ENCODE measurements at regions not wholly inside any gene's neighbourhood (a gene's known extent, or its start where the extent isn't known, plus 50 kb on each side); places are given as distances from the start of the nearest gene placed in this dataset.
"Not testable (repeated sequence)": the region's sequence is repeated elsewhere in the genome, so short reads cannot be mapped to it uniquely, and the experiment has no call there.

DNA sequence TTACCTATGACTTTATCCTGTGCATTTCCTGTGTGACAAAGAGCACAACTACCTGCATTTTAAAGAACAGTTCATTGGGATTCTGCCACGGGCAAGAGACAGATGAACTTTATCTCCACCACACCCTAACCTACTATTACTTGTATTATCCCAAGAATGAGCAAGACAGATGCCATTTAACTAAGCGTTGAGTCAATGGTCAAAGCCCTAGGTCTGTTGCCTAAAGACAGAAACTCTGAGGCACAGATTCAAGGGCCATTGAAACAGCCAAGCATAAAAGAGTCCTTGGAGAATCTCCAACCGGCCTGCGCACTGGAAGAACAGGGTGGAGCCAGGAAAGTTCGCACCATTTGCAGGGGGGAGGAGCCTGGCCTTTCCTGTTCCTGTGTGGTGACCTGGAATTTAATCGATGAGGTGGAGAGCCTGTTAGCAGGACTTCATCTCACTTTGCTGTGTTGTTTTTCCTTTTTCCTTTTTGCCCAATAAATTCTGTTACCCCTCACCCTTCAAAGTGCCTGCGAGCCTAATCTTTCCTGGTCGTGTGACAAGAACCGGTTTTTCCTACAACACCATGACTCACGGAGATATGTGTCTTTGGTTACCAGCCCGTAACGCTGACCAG, 146.4 kb upstream of the DIAPH2 start:
- no peak for DNase-seq
- POLR2A ChIA-PET = no interaction called here
- no peaks in the 10 kb centered on the region for H3K4me1 Mint-ChIP-seq (ENCODE audit: low read depth)

DNA sequence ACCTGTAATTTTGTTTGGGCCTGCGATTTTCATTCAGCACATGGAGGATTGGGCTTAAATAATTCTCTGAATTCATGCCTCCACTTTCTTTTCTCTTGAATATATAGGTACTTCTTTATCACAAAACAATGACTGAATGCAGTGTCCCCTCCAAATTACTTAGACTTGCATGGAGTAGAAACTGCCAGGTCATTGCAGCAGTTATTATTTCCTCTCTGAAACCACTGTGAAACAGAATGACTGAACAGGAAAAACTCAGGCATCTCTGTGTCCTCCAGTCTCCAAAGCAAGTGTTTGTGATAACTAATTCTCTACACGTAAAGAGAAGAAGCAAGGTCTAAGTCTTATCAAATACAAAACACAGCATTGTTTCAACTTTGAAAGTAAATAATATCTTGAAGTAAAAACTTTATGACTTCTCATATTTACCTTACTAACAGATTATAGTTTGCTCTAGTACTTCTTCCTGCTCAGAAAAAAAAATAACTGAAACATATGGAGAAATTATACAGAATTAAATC, 144.5 kb upstream of the DIAPH2 start:
- intact Hi-C loops (cut with micrococcal nuclease) = no loop called here

More for the DNA sequence above, 146.4 kb upstream of the DIAPH2 start:
- Mint-ChIP-seq H3K9me3 (no peaks in the 10 kb centered on the region), H3K36me3 (ENCODE audit: low read depth) (no peaks in the 10 kb centered on the region), H3K4me3 (no peak overlapping the region), H3K27ac (no peak overlapping the region), H3K27me3 (no peaks in the 10 kb centered on the region)
- intact Hi-C loops (cut with micrococcal nuclease) = no loop called here
- TF ChIP-seq, protein P1, sequence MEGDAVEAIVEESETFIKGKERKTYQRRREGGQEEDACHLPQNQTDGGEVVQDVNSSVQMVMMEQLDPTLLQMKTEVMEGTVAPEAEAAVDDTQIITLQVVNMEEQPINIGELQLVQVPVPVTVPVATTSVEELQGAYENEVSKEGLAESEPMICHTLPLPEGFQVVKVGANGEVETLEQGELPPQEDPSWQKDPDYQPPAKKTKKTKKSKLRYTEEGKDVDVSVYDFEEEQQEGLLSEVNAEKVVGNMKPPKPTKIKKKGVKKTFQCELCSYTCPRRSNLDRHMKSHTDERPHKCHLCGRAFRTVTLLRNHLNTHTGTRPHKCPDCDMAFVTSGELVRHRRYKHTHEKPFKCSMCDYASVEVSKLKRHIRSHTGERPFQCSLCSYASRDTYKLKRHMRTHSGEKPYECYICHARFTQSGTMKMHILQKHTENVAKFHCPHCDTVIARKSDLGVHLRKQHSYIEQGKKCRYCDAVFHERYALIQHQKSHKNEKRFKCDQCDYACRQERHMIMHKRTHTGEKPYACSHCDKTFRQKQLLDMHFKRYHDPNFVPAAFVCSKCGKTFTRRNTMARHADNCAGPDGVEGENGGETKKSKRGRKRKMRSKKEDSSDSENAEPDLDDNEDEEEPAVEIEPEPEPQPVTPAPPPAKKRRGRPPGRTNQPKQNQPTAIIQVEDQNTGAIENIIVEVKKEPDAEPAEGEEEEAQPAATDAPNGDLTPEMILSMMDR (IDR thresholded peaks at IDR 0.05) = no peak
- CTCF ChIA-PET = no interaction called here
- ATAC-seq = no peak

DNA sequence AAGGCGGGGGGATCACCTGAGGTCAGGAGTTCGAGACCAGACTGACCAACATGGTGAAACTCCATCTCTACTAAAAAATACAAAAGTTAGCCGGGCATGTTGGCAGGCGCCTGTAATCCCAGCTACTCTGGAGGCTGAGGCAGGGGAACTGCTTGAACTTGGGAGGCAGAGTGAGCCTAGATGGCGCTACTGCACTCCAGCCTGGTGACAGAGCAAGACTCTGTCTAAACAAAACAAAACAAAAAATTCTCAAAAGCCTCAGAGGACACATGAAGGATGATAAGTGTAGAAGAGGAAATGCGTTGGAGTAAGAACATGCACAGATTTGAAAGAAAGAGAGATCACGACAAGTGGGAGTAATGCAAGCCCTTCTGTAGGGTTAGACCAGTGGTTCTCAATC, 138.4 kb upstream of the DIAPH2 start:
- intact Hi-C loops (cut with micrococcal nuclease); H3K4me3 Mint-ChIP-seq; DNase-seq; H3K27ac Mint-ChIP-seq; H3K4me1 Mint-ChIP-seq (ENCODE audit: low read depth); H3K27me3 Mint-ChIP-seq; CTCF ChIA-PET; H3K9me3 Mint-ChIP-seq; H3K36me3 Mint-ChIP-seq (ENCODE audit: low read depth); ATAC-seq; POLR2A ChIA-PET: not testable (repeated sequence)

More for the DNA sequence above, 144.5 kb upstream of the DIAPH2 start:
- no peak overlapping the region for H3K4me3 Mint-ChIP-seq
- no peaks in the 10 kb centered on the region for H3K27me3 Mint-ChIP-seq
- CTCF ChIA-PET = no interaction called here
- H3K36me3 Mint-ChIP-seq (ENCODE audit: low read depth) = no peaks in the 10 kb centered on the region
- no peaks in the 10 kb centered on the region for H3K9me3 Mint-ChIP-seq
- H3K4me1 Mint-ChIP-seq (ENCODE audit: low read depth) = no peaks in the 10 kb centered on the region
- ATAC-seq = no peak
- POLR2A ChIA-PET = no interaction called here
- TF ChIP-seq, protein P1 (IDR thresholded peaks at IDR 0.05) = no peak
- DNase-seq = no peak
- H3K27ac Mint-ChIP-seq = no peak overlapping the region

DNA sequence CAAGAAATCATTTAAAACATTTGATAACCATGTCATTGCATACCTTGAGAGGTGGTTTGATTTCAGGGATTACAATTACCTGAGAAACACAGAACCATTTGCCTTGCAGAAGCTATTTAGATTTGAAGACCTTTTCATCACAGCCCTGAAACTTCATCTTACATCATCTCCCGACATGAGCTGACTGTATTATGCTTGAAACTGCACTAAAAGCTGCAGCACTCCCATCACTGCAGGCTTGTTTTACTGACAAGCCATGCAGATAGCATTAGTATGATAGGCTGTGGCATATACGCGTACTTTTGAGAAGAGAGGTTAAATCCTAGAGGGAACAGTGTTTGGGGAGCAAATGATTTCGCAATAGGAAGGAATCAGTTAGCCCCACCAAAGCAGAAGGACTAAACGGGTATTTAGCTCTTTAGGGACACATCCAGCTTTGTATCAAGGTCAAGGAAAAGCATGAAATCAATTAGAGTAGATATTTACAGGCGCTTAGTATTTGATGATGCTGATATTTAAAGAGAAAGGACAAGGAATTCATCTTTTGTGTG, 133.2 kb upstream of the DIAPH2 start:
- ChIA-PET CTCF (no interaction called here), POLR2A (no interaction called here)
- no peaks in the 10 kb centered on the region for H3K4me1 Mint-ChIP-seq (ENCODE audit: low read depth)
- no peak overlapping the region for H3K4me3 Mint-ChIP-seq
- DNase-seq = no peak
- H3K27ac Mint-ChIP-seq = no peak overlapping the region
- no peaks in the 10 kb centered on the region for H3K27me3 Mint-ChIP-seq
- TF ChIP-seq, protein P1 (IDR thresholded peaks at IDR 0.05) = no peak
- no peak for ATAC-seq
- no peaks in the 10 kb centered on the region for H3K9me3 Mint-ChIP-seq
- intact Hi-C loops (cut with micrococcal nuclease) = no loop called here
- H3K36me3 Mint-ChIP-seq (ENCODE audit: low read depth) = no peaks in the 10 kb centered on the region

DNA sequence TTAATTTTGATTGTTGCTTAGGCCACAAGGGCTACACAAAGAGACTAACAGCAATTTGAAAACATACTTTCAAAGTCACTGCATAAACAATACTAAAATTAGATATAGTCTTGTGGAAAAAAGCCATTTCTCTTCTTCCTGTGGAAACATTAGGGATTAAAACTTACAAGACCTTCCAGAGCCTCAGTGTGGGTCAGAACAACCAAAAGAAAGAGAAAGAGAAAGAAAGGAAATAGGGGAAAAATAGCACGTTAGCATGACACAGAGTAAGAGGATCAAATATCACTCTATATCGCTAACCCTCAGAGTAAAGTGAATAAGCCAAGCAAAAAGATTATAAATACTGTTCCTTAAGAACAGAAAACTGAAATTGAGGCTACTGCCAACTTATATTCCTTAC, 127.8 kb upstream of the DIAPH2 start:
- H3K27me3 Mint-ChIP-seq = no peaks in the 10 kb centered on the region
- TF ChIP-seq, protein P1 (IDR thresholded peaks at IDR 0.05) = no peak
- POLR2A ChIA-PET = no interaction called here
- H3K36me3 Mint-ChIP-seq (ENCODE audit: low read depth) = no peaks in the 10 kb centered on the region
- intact Hi-C loops (cut with micrococcal nuclease) = no loop called here
- no peak for DNase-seq
- no peak for ATAC-seq
- H3K4me3 Mint-ChIP-seq = no peak overlapping the region
- CTCF ChIA-PET = no interaction called here
- H3K27ac Mint-ChIP-seq = no peak overlapping the region
- no peaks in the 10 kb centered on the region for H3K4me1 Mint-ChIP-seq (ENCODE audit: low read depth)
- no peaks in the 10 kb centered on the region for H3K9me3 Mint-ChIP-seq

DNA sequence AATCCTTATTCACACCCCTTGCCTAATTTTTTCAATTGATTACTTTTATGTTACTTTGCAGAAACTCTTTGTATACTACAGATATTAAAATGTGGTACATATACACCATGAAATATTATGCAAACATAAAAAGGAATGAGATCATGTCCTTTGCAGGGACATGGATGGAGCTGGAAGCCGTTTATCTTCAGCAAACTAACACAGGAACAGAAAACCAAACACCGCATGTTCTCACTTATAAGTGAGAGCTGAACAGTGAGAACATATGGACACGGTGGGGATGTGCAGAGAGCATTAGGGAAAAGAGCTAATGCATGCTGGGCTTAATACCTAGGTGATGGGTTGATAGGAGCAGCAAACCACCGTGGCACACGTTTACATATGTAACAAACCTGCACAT, 123.5 kb upstream of the DIAPH2 start:
- intact Hi-C loops (cut with micrococcal nuclease); H3K4me1 Mint-ChIP-seq (ENCODE audit: low read depth); DNase-seq; H3K9me3 Mint-ChIP-seq; H3K36me3 Mint-ChIP-seq (ENCODE audit: low read depth); H3K27me3 Mint-ChIP-seq; CTCF ChIA-PET; H3K27ac Mint-ChIP-seq; H3K4me3 Mint-ChIP-seq; POLR2A ChIA-PET; ATAC-seq: not testable (repeated sequence)

Measured in activated CD8-positive, alpha-beta T cell treated with anti-CD3 and anti-CD28 coated beads for 36 hours (primary cell).